Stimulated activated CD8-positive, alpha-beta memory T cell treated with anti-CD3 and anti-CD28 coated beads, Interleukin-4, amount 100 ng/mL, for 48 hours (primary cell): ENCODE measurements at regions not wholly inside any gene's neighbourhood (a gene's known extent, or its start where the extent isn't known, plus 50 kb on each side); places are given as distances from the start of the nearest gene placed in this dataset.
"Not testable (repeated sequence)": the region's sequence is repeated elsewhere in the genome, so short reads cannot be mapped to it uniquely, and the experiment has no call there.

Experiments used
- DNase-seq: peaks from one replicate; pipeline ENCODE4 v3.0.0-alpha.2; 2020

DNA sequence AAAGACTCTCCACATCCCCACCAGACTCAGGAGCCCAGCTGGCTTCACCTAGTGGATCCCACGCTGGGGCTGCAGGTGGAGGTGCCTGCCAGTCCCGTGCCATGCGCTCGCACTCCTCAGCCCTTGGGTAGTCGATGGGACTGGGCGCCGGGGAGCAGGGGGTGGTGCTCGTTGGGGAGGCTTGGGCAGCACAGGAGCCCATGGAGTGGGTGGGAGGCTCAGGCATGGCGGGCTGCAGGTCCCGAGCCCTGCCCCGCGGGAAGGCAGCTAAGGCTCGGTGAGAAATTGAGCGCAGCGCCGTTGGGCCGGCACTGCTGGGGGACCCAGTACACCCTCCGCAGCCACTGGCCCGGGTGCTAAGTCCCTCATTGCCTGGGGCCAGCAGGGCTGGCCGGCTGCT lies 497.4 kb upstream of the PTBP2 start:
- DNase-seq = not testable (repeated sequence)

DNA sequence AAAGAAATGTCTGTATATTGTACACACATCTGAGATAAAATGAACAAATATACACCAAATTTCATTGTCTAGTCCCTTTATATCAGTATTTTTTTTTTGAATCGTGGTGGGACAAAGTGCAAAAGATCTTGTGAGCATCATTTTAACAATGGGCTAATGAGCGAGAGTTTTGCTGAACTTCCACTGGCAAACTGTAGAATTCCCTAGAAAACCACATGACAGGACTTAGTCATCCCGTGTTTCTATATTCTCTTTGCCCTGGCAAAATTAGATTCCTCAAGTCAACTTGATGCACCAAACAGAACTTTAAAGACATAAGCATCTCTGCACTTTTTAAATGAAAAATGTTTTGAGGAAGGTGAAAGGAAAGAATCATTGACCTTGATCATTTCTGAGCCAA lies 488.2 kb upstream of the PTBP2 start:
- no peak for DNase-seq

DNA sequence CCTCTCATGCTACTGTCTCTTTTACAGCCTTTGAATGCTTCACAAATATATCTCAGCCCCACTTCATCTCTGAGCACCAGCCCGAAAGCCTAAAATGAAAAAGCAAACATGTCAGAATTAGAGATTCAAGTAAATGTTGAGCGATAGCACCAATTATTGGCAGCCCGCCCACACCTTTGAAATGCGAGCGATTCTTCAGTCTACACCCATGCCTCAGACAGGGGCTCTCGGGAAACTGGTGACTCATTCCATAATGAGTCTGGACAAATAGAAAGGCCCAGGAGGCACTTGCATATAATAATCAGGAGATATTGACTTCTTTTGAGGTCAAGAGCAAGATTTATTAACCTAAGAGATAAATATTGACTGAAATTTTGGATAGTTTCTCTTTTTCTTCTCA lies 487.3 kb upstream of the PTBP2 start:
- DNase-seq = no peak

DNA sequence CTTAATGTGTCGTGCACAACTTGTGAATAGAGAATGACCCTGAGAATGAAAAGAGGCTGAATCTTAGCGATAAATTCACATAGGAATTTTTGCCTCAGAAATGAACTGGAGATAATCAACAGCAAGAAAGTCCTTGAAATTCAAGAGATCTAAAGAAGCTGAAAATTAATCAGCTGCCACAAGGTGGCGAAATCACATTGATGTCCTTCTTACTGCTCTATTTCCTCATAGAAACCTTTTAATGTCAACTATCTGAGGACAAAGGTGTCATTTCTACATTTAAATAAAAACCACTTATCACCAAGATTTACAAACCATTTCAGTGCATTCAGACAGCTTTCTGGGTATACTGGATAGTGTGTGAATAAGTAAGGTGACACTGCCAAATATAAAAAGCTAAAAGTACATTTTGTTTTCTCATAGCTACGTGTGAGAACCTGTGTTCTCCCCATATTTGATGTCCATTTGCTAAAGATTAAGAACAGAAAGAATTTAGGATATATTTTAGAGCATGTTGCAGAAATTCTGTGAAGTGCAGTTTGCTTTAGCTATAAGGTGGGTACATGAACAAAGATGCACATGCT lies 485.3 kb upstream of the PTBP2 start:
- no peak for DNase-seq

DNA sequence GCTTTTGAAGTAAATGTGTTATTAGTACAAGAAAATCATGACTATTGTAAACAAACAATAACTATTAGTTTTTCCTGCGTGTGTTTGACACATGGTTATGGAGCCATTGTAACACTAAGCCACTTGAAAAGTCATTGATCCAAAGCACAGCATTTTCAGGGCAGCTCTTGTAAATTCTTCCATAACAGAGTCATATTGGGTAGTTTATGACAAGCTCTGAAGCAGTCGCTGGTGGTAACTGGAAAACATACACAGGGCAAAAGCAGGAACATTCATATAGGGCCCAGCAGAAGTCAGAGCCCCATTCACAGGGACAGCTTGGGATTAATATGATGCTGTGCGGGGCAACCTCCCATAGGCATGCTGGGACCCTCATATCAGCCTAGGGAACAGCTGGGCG lies 483.2 kb upstream of the PTBP2 start:
- DNase-seq = no peak

DNA sequence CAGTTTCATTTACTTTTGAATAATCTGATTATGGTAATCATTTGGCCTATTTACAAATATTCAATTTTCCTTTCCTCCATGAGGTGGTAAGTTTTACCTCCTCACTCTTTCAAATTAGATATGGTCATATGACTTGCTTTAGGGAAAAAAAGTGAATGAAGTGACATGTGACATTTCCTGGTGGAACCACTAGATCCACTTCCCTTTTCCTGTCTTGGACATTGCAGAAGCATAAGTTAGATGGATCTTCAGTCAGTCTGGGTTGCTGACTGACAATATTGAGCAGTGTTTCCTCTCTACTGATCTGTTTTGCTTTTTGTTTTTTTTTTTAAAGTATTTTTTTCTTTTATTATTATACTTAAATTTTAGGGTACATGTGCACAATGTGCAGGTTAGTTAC lies 481.1 kb upstream of the PTBP2 start:
- no peak for DNase-seq

DNA sequence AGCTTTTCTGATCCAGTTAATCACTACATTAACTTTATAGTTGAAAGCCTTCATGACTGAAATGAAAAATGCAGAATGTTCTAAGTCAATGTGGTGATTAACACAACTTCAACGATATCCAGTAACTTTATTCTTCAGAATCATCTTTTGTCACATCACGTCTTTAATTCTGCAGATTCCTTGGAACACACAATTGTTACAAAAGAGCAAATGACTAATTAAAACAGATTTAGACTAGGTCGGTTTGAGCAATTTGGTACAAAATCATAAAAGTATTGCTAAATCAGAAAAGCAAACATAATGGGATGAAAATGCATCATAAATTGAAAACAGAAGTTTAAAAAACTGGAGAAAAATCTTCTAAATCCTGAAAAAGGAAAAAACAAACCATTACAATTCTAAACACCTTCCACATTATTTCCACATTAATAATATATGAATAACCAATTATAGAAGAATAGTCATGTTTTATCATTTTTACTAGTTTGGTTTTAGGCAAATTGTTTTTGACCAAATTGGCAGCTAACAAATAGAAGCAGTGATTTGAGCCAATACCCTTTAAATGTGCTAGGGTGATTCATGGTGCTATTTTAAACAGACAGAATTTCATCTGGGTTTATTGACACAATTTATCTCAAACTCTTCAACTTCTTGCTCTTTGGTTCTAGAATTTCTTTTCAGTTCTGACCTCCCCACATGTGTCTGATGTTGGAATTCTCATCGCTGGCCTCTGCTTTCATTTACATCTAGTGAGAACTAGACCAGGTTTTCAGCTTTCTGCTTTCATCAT lies 468.1 kb upstream of the PTBP2 start:
- DNase-seq = no peak

DNA sequence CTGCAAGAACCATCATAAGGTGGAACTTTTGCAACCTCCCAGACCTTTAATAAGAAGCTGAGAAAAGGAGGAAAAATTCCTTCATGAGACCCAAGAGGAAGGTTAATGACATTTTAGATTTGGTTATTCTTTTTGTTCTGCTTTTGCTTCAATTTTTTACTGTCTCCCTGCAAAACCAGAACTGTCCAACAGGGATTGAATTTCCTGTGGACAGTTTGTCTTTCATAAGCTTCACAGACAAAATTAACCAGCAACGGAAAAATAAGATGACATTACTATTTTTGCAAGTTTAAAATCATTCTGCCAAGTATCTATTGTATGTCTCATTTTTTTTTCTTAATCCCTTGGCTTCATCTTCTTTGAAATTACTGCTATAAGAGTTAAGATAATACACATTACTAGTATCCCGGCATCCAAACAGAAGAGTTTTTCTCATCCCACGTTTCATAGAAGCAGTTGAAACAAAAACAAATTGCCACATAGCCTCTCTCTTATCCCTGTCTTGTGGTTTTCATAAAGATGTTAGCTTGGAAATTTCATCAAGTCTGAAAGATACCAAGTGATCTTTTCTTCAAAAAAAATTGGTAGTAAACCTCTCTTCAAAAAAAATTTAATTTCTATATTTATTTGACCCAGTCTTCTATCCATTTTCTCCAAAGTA lies 465.3 kb upstream of the PTBP2 start:
- DNase-seq = no peak

DNA sequence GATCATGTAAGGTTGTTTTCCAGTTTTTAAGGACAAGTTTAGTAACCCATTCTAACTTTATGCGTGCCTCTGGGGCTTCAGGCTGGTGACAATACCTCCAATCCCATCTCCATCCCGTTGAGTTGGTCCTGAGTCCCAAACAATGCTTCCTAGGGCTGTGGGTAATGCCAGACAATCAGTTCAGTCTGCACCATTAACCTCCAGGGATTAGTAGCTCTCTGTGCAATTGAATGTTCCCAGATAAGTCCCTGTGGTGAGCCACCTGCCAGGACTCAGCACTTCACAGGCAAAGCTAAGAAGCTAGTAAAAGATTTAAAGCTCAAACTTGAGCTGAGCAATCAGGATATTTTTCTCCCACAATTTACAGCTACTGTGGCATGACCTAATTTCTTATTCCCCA lies 462.2 kb upstream of the PTBP2 start:
- DNase-seq = no peak

DNA sequence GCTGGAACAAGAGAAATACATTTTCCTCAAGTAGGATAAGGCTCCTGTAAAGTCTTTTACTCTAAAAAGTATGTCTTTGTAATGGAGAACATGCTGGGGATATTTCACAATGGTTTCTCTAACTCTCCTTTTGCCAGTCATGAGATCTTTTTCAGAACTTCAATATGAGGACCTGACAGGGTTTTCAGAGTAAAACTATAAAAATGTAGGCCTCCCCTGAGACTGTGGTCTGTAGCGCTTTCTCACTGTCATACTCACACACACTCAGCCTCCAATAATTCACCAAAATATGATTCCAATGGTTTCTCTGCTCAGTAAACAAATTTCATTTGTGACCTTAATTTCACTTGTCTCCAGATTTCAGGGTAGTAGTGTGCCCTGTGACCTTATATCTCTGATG lies 440.1 kb upstream of the PTBP2 start:
- no peak for DNase-seq

DNA sequence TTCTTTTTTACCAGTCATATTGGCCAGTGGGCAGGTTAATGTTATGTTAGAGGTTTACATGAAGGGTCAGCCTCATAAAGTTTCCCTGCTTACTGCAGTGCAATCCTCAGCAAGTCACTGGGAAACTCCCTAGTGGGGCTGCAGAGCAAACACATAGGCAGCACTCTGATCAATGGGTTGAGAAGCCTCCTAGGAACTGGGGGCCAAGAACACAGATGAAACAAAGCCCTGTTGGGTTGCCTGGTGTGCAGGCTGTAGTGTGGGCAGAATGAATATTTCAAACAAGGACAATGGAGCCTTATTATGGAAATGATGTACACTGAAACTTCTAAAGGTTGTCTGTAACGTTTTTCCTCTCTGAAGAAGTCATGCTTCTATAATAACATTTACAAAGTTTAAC lies 431.6 kb upstream of the PTBP2 start:
- DNase-seq = no peak

DNA sequence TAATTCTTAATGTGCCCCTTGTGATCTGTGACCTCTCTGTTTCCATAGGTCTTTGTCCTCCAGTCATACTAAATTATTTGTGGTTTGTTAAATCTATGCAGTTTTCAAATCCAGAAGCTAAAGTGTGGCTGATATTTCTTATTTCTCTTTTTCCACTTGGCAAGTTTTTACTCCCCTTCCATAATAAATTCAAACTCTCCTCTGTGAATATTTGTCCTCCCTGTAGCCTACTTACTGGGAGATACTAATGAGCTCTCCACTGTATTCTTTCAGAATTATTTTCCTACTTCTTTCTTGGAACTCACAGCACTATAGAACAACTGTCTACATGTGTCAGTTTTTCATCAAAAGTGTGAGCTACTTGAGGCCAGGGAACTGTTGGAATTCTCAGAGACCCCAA lies 430.8 kb upstream of the PTBP2 start:
- no peak for DNase-seq

DNA sequence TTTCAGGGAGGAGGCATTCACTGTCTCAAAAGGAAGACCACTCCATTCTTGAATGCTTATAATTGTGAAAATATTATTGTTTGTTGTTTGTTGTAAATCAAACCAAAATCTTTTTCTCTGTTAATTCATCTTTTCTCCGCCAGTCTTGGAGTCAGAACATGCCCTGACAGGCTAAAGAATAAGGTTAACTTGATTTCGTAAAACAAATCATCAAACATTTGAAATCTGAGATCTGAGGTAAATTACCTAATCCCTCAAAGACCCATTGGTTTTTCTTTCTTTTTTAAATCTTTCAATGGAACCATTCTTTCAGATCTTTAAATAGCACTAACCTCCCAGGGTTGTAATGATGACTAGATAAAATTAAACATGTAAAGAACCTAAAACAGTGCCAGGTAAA lies 430.1 kb upstream of the PTBP2 start:
- no peak for DNase-seq

DNA sequence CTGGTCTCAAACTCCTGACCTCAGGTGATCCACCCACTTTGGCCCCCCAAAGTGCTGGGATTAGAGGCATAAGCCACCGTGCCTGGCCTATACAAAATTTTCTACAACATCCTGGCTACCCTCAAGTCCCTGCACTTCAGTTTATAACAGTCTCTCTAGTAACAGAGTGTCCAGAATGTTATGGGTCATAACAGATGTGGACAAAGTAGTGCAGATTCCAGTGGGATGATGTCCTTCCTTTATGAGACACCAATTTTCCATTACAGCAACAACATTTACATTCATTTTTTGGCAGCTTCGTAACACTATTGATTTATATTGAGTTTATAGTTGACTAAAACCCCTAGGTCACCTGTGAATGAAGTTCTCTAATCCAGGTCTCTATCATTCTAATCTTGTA lies 429.4 kb upstream of the PTBP2 start:
- DNase-seq = no peak

DNA sequence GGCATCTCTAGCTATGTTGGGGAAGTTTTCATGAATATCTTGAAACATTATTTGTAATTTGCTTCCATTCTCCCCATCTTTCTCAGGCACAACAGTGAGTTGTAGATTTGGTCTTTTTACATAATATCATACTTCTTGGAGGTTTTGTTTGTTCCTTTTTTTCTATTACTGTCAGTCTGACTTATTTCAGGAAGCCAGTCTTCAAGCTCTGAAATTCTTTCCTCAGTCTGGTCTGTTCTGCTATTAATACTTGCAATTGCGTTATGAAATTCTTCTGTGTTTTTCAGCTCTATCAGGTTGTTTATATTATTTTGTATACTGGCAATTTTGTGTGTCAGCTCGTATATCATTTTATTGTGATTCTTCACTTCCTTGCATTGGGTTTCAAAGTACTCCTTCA lies 424.6 kb upstream of the PTBP2 start:
- no peak for DNase-seq

DNA sequence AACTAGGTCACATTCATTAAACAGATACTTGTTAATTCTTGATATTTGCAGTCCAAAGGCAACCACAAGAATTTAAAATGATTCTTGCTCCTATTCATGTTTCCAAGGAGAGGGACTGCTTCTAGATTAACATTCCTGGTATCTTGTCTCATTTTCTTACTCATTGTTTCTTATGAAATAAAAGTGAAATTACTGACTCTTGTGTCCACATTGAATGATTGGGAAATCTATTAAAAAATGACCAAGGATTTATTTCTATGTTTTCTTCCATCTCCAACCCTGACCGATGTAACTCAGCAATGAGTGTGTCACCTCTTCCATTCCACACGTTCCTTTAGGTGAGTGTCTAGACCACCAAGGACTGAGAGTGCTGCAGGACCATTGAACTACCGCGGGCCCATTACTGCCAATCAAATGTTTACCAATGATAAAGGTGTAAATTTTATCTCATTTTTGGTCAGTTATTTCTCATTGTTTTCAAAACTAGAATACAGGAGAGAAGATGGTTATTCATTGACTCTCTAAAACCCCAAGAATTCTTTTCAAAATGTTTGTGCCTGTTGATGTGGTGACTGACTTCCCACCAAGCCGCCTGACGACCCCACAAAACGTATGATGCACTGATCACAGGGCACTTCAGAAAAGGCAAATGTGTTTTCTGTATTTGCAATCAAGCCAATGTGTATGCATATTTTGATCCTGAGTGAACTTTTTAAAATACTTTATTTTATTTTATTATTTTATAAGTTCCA lies 414.6 kb upstream of the PTBP2 start:
- no peak for DNase-seq

DNA sequence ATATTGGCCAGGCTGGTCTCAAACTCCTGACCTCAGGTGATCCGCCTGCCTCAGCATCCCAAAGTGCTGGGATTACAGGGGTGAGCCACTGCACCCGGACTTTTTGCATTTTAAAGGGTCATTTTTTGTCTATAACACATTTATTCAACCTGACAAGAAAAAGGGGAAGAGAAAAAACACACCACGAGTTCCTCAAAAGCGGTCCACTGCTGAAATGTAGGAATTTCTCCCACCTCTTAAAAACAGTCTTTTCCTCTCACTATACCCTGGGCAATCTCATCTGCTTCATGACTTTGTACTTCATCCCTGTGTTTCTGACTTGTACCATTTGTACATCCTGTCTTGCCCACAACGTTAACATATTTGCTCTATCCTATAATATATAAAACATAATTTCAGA lies 413.3 kb upstream of the PTBP2 start:
- no peak for DNase-seq

DNA sequence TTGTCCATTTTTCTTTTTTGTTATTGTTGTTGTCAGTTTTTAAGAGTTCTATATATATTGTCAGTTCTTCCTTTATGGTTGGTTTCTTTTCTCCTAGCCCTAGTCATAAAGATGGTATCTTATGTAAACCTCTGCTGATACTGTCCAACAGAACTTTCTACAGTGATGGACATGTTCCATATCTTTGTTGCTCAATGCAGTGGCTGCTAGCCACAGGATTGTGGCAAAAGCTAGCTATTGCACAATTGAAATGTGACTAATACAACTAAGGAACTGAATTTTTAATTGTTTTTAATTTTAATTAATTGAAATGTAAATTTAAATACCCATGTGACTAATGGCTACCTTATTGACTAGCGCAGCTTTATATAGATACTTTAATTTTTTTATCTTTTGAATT lies 411.8 kb upstream of the PTBP2 start:
- DNase-seq = no peak

DNA sequence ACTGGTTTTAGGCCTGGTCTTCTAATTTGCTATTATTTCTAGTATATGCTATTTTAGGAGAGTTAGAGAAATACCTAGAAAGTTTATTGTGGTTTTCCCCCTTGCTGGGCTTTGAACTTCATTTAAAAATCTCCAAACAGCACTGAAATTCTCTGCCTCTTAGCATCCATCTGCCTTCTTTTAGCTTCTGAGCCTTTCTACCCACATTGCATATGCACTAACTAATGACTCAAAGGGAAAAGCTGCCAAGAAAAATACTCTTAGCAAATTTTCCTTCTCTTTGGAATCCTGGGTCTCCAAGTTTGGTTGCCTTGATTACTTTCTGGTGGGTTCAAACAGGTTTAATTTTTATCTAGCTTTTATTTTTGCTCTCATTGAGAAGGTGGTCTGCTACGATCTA lies 408.4 kb upstream of the PTBP2 start:
- DNase-seq = no peak

DNA sequence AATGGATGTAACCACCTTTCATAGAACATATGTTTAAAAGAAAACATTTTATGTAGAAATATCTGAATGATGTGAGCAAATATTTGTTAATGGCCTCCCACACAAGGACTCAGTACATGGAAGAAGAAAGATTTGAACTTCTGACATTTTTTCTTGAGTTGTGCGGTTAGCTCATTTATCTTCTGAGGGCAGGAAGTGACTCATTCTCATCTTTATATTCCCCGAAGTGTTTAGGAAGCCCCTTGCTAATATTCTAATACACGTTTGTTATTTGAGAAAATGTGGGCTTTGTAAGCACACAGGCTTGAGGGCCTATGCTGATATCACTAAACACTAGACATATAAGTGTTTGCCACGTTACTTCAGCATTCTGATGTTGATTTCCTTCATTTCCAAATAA lies 392.5 kb upstream of the PTBP2 start:
- DNase-seq = no peak

DNA sequence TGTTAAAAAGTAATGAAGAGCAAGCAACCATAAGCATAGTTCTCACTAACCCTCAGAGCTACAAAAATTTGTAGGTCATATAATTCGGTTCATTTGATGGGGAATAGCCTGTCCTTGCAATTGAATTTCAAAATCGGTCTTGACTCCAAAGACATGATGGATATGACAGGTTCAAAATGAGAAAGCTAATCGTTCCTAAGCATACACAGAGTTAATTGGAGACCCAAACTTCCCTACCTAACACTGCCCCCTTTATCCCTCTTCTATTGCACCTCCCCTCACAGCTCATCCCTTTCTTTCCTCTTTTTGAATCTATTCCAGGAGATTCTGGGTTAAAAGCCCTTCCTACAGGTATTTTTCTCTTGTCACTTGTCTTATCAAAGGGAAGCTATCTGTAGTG lies 390.0 kb upstream of the PTBP2 start:
- DNase-seq = no peak

DNA sequence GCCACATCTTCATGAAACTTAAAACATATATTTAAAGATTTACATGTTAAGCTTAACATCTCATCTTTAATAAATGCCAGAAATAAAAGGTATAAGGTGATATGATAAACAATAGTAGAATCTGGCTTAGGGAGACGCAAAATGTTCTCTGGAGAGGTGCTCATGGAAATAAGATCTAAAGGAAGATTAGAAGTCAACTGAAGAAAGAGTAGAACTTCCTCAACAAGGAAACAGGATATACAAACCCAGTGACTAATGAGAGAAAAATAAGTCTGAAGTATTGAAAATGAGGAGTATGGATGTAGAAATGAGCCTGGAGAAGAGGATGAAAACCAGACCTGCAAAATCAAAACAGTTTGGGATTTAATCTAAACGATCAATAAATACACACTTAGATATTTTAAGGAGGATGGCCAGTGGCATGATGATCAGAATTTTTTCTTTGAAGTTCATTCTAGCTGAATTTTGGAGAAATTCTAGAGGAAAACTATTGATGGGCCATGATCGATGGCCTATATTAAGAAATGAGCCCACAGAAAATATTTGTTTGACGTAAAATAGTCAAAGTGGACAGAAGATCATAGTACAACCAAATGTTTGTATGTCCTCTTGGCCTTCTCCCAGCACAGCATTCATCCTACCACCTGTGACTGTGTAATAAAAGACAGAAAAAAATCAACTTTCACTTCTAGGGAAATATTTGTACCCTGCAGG lies 387.9 kb upstream of the PTBP2 start:
- no peak for DNase-seq

DNA sequence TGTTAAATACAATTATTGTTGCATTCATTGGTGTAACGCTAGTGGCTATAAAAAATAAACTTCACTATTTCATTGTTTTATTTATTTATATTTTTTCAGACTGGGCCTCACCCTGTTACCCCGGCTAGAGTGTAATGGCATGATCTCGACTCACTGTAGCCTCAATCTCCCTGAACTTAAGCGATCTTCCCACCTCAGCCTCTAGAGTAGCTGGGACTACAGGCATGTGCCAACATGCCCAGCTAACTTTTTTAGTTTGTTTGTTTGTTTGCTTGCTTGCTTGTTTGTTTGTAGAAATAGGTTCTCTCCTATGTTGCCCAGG lies 387.4 kb upstream of the PTBP2 start:
- no peak for DNase-seq
